K562 (cell line): ENCODE measurements at regions not wholly inside any gene's neighbourhood (a gene's known extent, or its start where the extent isn't known, plus 50 kb on each side); places are given as distances from the start of the nearest gene placed in this dataset.

Experiments used
- ATAC-seq: fragments of 200-7000 bp; cut with Tn5 transposase; 3 replicates; pipeline ENCODE4 v1.9.1; 2020; ENCODE audit warnings: moderate library complexity
- BruUV-seq: library from RNA; stranded (reverse); fragments of 400-500 nt; replicated peaks from 2 replicates; lab custom pipeline; 2021; lab: Mats Ljungman, UMichigan
- CTCF ChIA-PET: fragments of 300-600 bp; formaldehyde crosslinking; extraction: SDS; loops from one replicate; lab custom pipeline; 2021; ENCODE audit warnings: low intra/inter-chr PET ratio; lab: Yijun Ruan, JAX
- POLR2A ChIA-PET: fragments of 300-600, 350-650 bp; sonication (Branson Sonifier 250); formaldehyde crosslinking; extraction: SDS; loops from one replicate; lab custom pipeline; 2021; ENCODE audit warnings: antibody characterized with exemption, inconsistent platforms; lab: Yijun Ruan, JAX
- DNase-seq, 4 experiments: peaks; one replicate each; pipeline versions ENCODE4 v3.0.0 to v3.0.0-alpha.2; 2011 to 2018; ENCODE audit warnings: low spot score in 3 of 4, mixed read lengths in 3 of 4; ENCODE audit errors: extremely low read depth in 1 of 4
- FAIRE-seq: peaks from 2 replicates; lab custom pipeline; 2011; peaks lifted over from hg19 to GRCh38; lab: Jason Lieb, UNC
- H2AFZ ChIP-seq: 2 replicates; pipeline ENCODE4 v1.6.0; 2011; ENCODE audit warnings: low read depth, low read length, control low read depth, inconsistent platforms
- H3K27ac ChIP-seq: fragments of 200-600 bp; 3 replicates; pipeline ENCODE4 v1.8.0; 2011; ENCODE audit warnings: low read depth, mild to moderate bottlenecking, control low read depth, inconsistent platforms, low read length, moderate library complexity, mixed read lengths; ENCODE audit errors: extremely low read depth
- H3K27me3 ChIP-seq, 2 experiments: fragments of 300-600 bp in 1 of 2; 2 replicates in 1 of 2; 3 replicates in 1 of 2; pipeline versions ENCODE4 v1.6.0 to v1.8.0; 2011; ENCODE audit warnings: inconsistent platforms in 2 of 2, low read length in 2 of 2, mild to moderate bottlenecking in 1 of 2, mixed read lengths in 1 of 2, moderate library complexity in 1 of 2; ENCODE audit not compliant: control insufficient read depth in 2 of 2, insufficient read depth in 2 of 2
- H3K36me3 ChIP-seq: fragments of 300-600 bp; 3 replicates; pipeline ENCODE4 v1.8.0; 2011; ENCODE audit warnings: mild to moderate bottlenecking, low read length, inconsistent platforms; ENCODE audit not compliant: control insufficient read depth, insufficient read depth
- H3K4me1 ChIP-seq, 2 experiments: fragments of 200-600 bp in 1 of 2; replicated peaks in 1 of 2; 2 replicates in 1 of 2; 3 replicates in 1 of 2; pipeline versions ENCODE4 v1.5.1 to v1.8.0; 2011; ENCODE audit warnings: inconsistent platforms in 2 of 2, low read length in 2 of 2, mild to moderate bottlenecking in 1 of 2, mixed read lengths in 1 of 2, moderate library complexity in 1 of 2; ENCODE audit not compliant: control insufficient read depth in 2 of 2, insufficient read depth in 2 of 2
- H3K4me2 ChIP-seq: 2 replicates; pipeline ENCODE4 v1.6.1; 2011; ENCODE audit warnings: low read length, control low read depth, inconsistent platforms, mixed read lengths; ENCODE audit not compliant: insufficient read depth
- H3K4me3 ChIP-seq: fragments of 200-600 bp; sonication (generic), shearing (Covaris generic); 2 replicates; pipeline ENCODE4 v1.5.1; 2016; ENCODE audit warnings: control low read depth, inconsistent platforms
- H3K79me2 ChIP-seq: fragments of 200-600 bp; 3 replicates; pipeline ENCODE4 v1.8.0; 2011; ENCODE audit warnings: low read length, inconsistent platforms; ENCODE audit not compliant: control insufficient read depth, insufficient read depth
- H3K9ac ChIP-seq, 2 experiments: 2 replicates each; pipeline versions ENCODE4 v1.6.0 to v1.6.1; 2011; ENCODE audit warnings: low read depth in 2 of 2, low read length in 2 of 2, control low read depth in 1 of 2, inconsistent platforms in 1 of 2, mild to moderate bottlenecking in 1 of 2, mixed read lengths in 1 of 2; ENCODE audit not compliant: insufficient read depth in 1 of 2
- H3K9me1 ChIP-seq: one replicate; pipeline ENCODE4 v1.6.0; 2011; ENCODE audit warnings: inconsistent platforms, mild to moderate bottlenecking, low read length, moderate library complexity; ENCODE audit not compliant: control insufficient read depth, insufficient read depth
- H3K9me3 ChIP-seq: replicated peaks from 2 replicates; pipeline ENCODE4 v1.5.1; 2011; ENCODE audit warnings: low read depth, low read length, inconsistent platforms; ENCODE audit not compliant: control insufficient read depth, insufficient read depth
- H4K20me1 ChIP-seq: replicated peaks from 2 replicates; pipeline ENCODE4 v1.6.1; 2011; ENCODE audit warnings: low read length, inconsistent platforms, mixed read lengths; ENCODE audit not compliant: control insufficient read depth, insufficient read depth
- CBX3 ChIP-seq, 2 experiments: IDR thresholded peaks; 1 replicate in 1 of 2; 2 replicates in 1 of 2; pipeline ENCODE4 v1.6.1; 2012; ENCODE audit warnings: inconsistent platforms in 2 of 2, low read length in 2 of 2, borderline replicate concordance in 1 of 2, control low read depth in 1 of 2
- RNF2 ChIP-seq: sonication (generic); IDR thresholded peaks from 2 replicates; pipeline ENCODE4 v1.6.1; 2016
- WGBS: fragments of 100-300 bp; shearing (Covaris generic); methylation state at CpG from one replicate; pipeline ENCODE4 v1.1.6; 2016; ENCODE audit warnings: low coverage, mixed read lengths; ENCODE audit not compliant: insufficient coverage; ENCODE audit errors: missing lambda C conversion rate; 5-methylcytosine and 5-hydroxymethylcytosine counted together
- in situ Hi-C: fragments of 300-500 bp; cut with MboI; formaldehyde crosslinking; loops from 4 replicates; pipeline ENCODE4 v1.15.0; 2018; ENCODE audit warnings: inconsistent platforms, mixed read lengths
- intact Hi-C: fragments of 100-400 bp; cut with micrococcal nuclease; formaldehyde crosslinking; loops from 2 replicates; pipeline ENCODE4 v1.14.2; 2022
- TF ChIP-seq, protein P1 (sequence below): sonication (generic); formaldehyde crosslinking; IDR thresholded peaks from 2 replicates; pipeline ENCODE4 v1.8.0; 2023; ENCODE audit warnings: missing genetic modification reagents, mild to moderate bottlenecking, borderline replicate concordance
- TF ChIP-seq, protein P2 (sequence below): sonication (generic); formaldehyde crosslinking; IDR thresholded peaks from 2 replicates; pipeline ENCODE4 v1.8.1; 2022; ENCODE audit warnings: missing genetic modification reagents

DNA sequence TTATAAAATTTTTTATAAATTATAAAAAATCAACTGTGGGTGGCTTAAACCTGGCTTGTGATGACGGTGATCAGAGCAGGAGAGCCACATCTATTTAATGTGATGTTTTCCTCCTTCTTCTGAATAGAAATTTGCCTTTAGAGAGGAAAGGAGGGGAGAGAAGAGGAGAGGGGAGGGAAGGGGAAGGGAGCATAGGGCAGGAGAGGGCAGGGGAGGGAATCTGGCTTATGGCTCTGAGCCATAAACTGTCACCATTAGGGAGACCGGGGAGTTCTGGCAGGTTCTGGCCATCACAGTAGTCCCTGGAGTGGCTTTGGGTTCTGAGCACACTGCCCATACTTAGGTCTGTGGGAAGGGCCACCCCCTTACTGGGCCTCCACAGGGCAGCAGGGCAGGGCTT is 167.8 kb downstream of the ENGASE start:
- ChIA-PET POLR2A (interaction anchor here (0.5 kb wide), 1 partner anchor 46 kb away, joined by 3 read pairs; no protein-coding TSS in a partner anchor), CTCF (no interaction called here)
- H2AFZ ChIP-seq, result no peak overlapping the region
- H3K4me3 ChIP-seq, result no peak overlapping the region
- H3K4me2 ChIP-seq, result no peak overlapping the region
- 0% methylated on average over 2 of the region's 2 CpGs for WGBS
- FAIRE-seq, result no peak
- in situ Hi-C loops, result no loop called here
- H4K20me1 ChIP-seq, result 0 out of 2 replicates have a peak, but pooled peaks cover 4% of the 10 kb centered on the region
- H3K9ac ChIP-seq, result no peak overlapping the region
- no peak for TF ChIP-seq CBX3 (IDR thresholded peaks at IDR 0.05; ENCODE audit: borderline replicate concordance in 1 of 2, low read length in 2 of 2)
- TF ChIP-seq, protein P1, sequence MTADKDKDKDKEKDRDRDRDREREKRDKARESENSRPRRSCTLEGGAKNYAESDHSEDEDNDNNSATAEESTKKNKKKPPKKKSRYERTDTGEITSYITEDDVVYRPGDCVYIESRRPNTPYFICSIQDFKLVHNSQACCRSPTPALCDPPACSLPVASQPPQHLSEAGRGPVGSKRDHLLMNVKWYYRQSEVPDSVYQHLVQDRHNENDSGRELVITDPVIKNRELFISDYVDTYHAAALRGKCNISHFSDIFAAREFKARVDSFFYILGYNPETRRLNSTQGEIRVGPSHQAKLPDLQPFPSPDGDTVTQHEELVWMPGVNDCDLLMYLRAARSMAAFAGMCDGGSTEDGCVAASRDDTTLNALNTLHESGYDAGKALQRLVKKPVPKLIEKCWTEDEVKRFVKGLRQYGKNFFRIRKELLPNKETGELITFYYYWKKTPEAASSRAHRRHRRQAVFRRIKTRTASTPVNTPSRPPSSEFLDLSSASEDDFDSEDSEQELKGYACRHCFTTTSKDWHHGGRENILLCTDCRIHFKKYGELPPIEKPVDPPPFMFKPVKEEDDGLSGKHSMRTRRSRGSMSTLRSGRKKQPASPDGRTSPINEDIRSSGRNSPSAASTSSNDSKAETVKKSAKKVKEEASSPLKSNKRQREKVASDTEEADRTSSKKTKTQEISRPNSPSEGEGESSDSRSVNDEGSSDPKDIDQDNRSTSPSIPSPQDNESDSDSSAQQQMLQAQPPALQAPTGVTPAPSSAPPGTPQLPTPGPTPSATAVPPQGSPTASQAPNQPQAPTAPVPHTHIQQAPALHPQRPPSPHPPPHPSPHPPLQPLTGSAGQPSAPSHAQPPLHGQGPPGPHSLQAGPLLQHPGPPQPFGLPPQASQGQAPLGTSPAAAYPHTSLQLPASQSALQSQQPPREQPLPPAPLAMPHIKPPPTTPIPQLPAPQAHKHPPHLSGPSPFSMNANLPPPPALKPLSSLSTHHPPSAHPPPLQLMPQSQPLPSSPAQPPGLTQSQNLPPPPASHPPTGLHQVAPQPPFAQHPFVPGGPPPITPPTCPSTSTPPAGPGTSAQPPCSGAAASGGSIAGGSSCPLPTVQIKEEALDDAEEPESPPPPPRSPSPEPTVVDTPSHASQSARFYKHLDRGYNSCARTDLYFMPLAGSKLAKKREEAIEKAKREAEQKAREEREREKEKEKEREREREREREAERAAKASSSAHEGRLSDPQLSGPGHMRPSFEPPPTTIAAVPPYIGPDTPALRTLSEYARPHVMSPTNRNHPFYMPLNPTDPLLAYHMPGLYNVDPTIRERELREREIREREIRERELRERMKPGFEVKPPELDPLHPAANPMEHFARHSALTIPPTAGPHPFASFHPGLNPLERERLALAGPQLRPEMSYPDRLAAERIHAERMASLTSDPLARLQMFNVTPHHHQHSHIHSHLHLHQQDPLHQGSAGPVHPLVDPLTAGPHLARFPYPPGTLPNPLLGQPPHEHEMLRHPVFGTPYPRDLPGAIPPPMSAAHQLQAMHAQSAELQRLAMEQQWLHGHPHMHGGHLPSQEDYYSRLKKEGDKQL (CRISPR knock-in tag), result no peak
- no peak for TF ChIP-seq RNF2
- TF ChIP-seq, protein P2, sequence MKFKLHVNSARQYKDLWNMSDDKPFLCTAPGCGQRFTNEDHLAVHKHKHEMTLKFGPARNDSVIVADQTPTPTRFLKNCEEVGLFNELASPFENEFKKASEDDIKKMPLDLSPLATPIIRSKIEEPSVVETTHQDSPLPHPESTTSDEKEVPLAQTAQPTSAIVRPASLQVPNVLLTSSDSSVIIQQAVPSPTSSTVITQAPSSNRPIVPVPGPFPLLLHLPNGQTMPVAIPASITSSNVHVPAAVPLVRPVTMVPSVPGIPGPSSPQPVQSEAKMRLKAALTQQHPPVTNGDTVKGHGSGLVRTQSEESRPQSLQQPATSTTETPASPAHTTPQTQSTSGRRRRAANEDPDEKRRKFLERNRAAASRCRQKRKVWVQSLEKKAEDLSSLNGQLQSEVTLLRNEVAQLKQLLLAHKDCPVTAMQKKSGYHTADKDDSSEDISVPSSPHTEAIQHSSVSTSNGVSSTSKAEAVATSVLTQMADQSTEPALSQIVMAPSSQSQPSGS (CRISPR knock-in tag), result no peak
- H3K4me1 ChIP-seq, result no peaks in the 10 kb centered on the region
- no peak for ATAC-seq
- no peak for DNase-seq
- BruUV-seq, result no TSS peak
- intact Hi-C loops, result no loop called here
- H3K9me3 ChIP-seq, result no peaks in the 10 kb centered on the region
- no peak overlapping the region for H3K27ac ChIP-seq
- no peaks in the 10 kb centered on the region for H3K36me3 ChIP-seq
- peaks cover 10 to 40% of the 10 kb centered on the region in 2 experiments; a peak in 3 of 5 replicates for H3K27me3 ChIP-seq
- H3K9me1 ChIP-seq, result no peaks in the 10 kb centered on the region
- H3K79me2 ChIP-seq, result no peaks in the 10 kb centered on the region
